Endothelial cell of umbilical vein (primary cell): ENCODE measurements at regions not wholly inside any gene's neighbourhood (a gene's known extent, or its start where the extent isn't known, plus 50 kb on each side); places are given as distances from the start of the nearest gene placed in this dataset.
A peak's percentile ranks its signal among the peaks of the same experiment; 100 is the strongest.

Experiments used
- BruUV-seq: library from RNA; stranded (reverse); fragments of 400-500 nt; replicated peaks from 2 replicates; lab custom pipeline; 2021; lab: Mats Ljungman, UMichigan
- CTCF ChIA-PET: fragments of 300-600, 350-600 bp; sonication (Branson Sonifier 250); formaldehyde crosslinking; loops from one replicate; lab custom pipeline; 2021; ENCODE audit warnings: antibody characterized with exemption, inconsistent platforms; lab: Charles Lee
- POLR2A ChIA-PET: fragments of 300-600, 350-600 bp; sonication (Branson Sonifier 250); formaldehyde crosslinking; loops from one replicate; lab custom pipeline; 2021; ENCODE audit warnings: antibody characterized with exemption, inconsistent platforms; lab: Charles Lee
- DNase-seq: peaks from one replicate; pipeline ENCODE4 v3.0.0-alpha.2; 2011; ENCODE audit warnings: low read depth, low spot score
- FAIRE-seq: peaks from 2 replicates; lab custom pipeline; 2011; peaks lifted over from hg19 to GRCh38; lab: Jason Lieb, UNC
- H2AFZ ChIP-seq: 2 replicates; pipeline ENCODE4 v1.6.0; 2012; ENCODE audit warnings: low read depth, low read length, control low read depth, inconsistent platforms
- H3K27ac ChIP-seq: 2 replicates; pipeline ENCODE4 v1.5.1; 2011; ENCODE audit warnings: low read depth, mild to moderate bottlenecking, control low read depth, low read length, moderate library complexity; ENCODE audit not compliant: insufficient read depth
- H3K27me3 ChIP-seq, 2 experiments: 2 replicates each; pipeline versions ENCODE4 v1.6.0 to v1.6.1; 2011; ENCODE audit warnings: low read length in 2 of 2, mixed read lengths in 1 of 2; ENCODE audit not compliant: control insufficient read depth in 2 of 2, insufficient read depth in 2 of 2
- H3K36me3 ChIP-seq, 2 experiments: 2 replicates in 1 of 2; 3 replicates in 1 of 2; pipeline ENCODE4 v1.5.1; 2011; ENCODE audit warnings: low read length in 2 of 2, mild to moderate bottlenecking in 1 of 2, moderate library complexity in 1 of 2; ENCODE audit not compliant: control insufficient read depth in 2 of 2, insufficient read depth in 2 of 2; ENCODE audit errors: extremely low read depth in 1 of 2
- H3K4me1 ChIP-seq: 3 replicates; pipeline ENCODE4 v1.5.1; 2011; ENCODE audit warnings: mild to moderate bottlenecking, low read length; ENCODE audit not compliant: control insufficient read depth, insufficient read depth; ENCODE audit errors: extremely low read depth
- H3K4me2 ChIP-seq: 2 replicates; pipeline ENCODE4 v1.6.1; 2011; ENCODE audit warnings: low read length, control low read depth, mixed read lengths; ENCODE audit not compliant: insufficient read depth
- H3K4me3 ChIP-seq, 3 experiments: fragments of 200-600 bp in 1 of 3; sonication (generic), shearing (Covaris generic) in 1 of 3; replicated peaks in 1 of 3; 2 replicates each; pipeline ENCODE4 v1.5.1; 2011 to 2016; ENCODE audit warnings: control low read depth in 3 of 3, low read length in 3 of 3, mild to moderate bottlenecking in 2 of 3, inconsistent platforms in 1 of 3, low read depth in 1 of 3, moderate library complexity in 1 of 3; ENCODE audit not compliant: insufficient read depth in 1 of 3
- H3K79me2 ChIP-seq: 2 replicates; pipeline ENCODE4 v1.6.0; 2012; ENCODE audit warnings: low read length, inconsistent platforms; ENCODE audit not compliant: control insufficient read depth, insufficient read depth
- H3K9ac ChIP-seq: replicated peaks from 2 replicates; pipeline ENCODE3; 2011; ENCODE audit warnings: low read length, control low read depth; ENCODE audit not compliant: insufficient read depth; ENCODE audit errors: extremely low read depth
- H3K9me1 ChIP-seq: replicated peaks from 3 replicates; pipeline ENCODE4 v1.6.0; 2011; ENCODE audit warnings: mild to moderate bottlenecking, low read length; ENCODE audit not compliant: control insufficient read depth, insufficient read depth; ENCODE audit errors: extremely low read depth
- H3K9me3 ChIP-seq: replicated peaks from 2 replicates; pipeline ENCODE4 v1.5.1; 2012; ENCODE audit warnings: low read length, inconsistent platforms; ENCODE audit not compliant: control insufficient read depth, insufficient read depth
- H4K20me1 ChIP-seq: replicated peaks from 2 replicates; pipeline ENCODE3; 2011; ENCODE audit warnings: mild to moderate bottlenecking, low read length; ENCODE audit not compliant: control insufficient read depth, insufficient read depth; ENCODE audit errors: extremely low read depth
- EZH2 ChIP-seq: IDR thresholded peaks from 2 replicates; pipeline ENCODE4 v1.6.1; 2012; ENCODE audit warnings: borderline replicate concordance, low read depth, mild to moderate bottlenecking, moderate library complexity, low read length, inconsistent platforms; ENCODE audit not compliant: severe bottlenecking
- FOS ChIP-seq: IDR thresholded peaks from 2 replicates; pipeline ENCODE4 v1.6.1; 2011; ENCODE audit warnings: mild to moderate bottlenecking, low read length, moderate library complexity, borderline replicate concordance; ENCODE audit not compliant: insufficient read depth
- GATA2 ChIP-seq: IDR thresholded peaks from 2 replicates; pipeline ENCODE4 v1.7.0; 2011; ENCODE audit warnings: low read depth, mild to moderate bottlenecking, moderate library complexity, mixed read lengths, low read length; ENCODE audit not compliant: insufficient read length, insufficient read depth
- JUN ChIP-seq: IDR thresholded peaks from 2 replicates; pipeline ENCODE4 v1.6.1; 2011; ENCODE audit warnings: borderline replicate concordance, low read depth; ENCODE audit not compliant: insufficient read length, insufficient read depth
- MYC ChIP-seq: IDR thresholded peaks from one replicate; pipeline ENCODE4 v1.6.1; 2011; ENCODE audit warnings: mild to moderate bottlenecking, low read depth, low read length
- POLR2A ChIP-seq: IDR thresholded peaks from 2 replicates; pipeline ENCODE4 v1.6.1; 2012; ENCODE audit warnings: low read depth, mild to moderate bottlenecking, control low read depth, low read length
- POLR2AphosphoS5 ChIP-seq: IDR thresholded peaks from 2 replicates; pipeline ENCODE4 v1.6.1; 2012; ENCODE audit warnings: low read depth, mild to moderate bottlenecking, control low read depth, low read length, moderate library complexity; ENCODE audit not compliant: insufficient read depth
- dilution Hi-C: fragments of 300-500 bp; cut with MboI; formaldehyde crosslinking; loops from one replicate; pipeline ENCODE4 v1.15.0; 2019; ENCODE audit warnings: low sequenced_read_pairs; ENCODE audit not compliant: extremely low pct_ligation_motif_present
- intact Hi-C: fragments of 100-400 bp; cut with micrococcal nuclease; formaldehyde crosslinking; loops from one replicate; pipeline ENCODE4 v1.10.0; 2022
- TF ChIP-seq, protein P1 (sequence below), 2 donors: IDR thresholded peaks; 1 replicate in 1 of 2; 2 replicates in 1 of 2; pipeline ENCODE4 v1.5.1; 2011; ENCODE audit warnings: low read length in 2 of 2, mild to moderate bottlenecking in 2 of 2, moderate library complexity in 2 of 2, control low read depth in 1 of 2, inconsistent platforms in 1 of 2, low read depth in 1 of 2; ENCODE audit not compliant: insufficient read depth in 1 of 2; ENCODE audit errors: extremely low read depth in 1 of 2
- TF ChIP-seq, protein P2 (sequence below): IDR thresholded peaks from 2 replicates; pipeline ENCODE4 v1.6.1; 2011; ENCODE audit not compliant: insufficient read depth, insufficient read length

DNA sequence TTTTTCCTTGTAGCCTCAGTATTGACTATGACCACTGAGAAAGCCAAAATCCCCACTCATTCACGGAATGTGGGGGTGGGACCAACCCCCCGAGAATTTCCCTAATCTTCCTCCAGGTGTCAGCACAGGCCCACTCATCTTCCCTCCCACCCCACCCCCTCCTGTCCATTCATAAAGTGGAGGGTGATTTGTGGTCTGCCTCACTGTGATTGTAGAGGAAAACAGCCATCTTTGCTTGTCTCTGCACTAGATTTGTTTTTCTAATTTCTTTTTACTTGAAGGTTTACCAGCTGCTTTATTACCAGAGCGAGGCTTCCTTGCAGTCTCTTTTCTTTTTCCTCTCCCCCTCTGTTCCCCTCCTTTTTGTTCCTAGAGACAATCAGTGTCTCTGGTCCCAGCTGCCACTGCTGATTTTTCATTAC is 171.8 kb downstream of the ICOS start:
- Histone ChIP-seq H2AFZ (peak overlapping the region; percentile 81), H3K9me1 (no peaks in the 10 kb centered on the region), H3K4me3 (no peak overlapping the region), H3K27ac (peak overlapping the region; percentile 74), H4K20me1 (no peaks in the 10 kb centered on the region), H3K79me2 (no peaks in the 10 kb centered on the region), H3K9ac (peak overlapping the region; percentile 53), H3K27me3 (no peaks in the 10 kb centered on the region), H3K9me3 (no peaks in the 10 kb centered on the region), H3K4me2 (no peak overlapping the region), H3K36me3 (no peaks in the 10 kb centered on the region), H3K4me1 (peaks cover 47% of the 10 kb centered on the region)
- peak; percentile 73 for DNase-seq
- intact Hi-C loops (loop anchor here (1.0 to 5.0 kb wide), 11 partner anchors 37 to 1839 kb away; no protein-coding TSS in a partner anchor), dilution Hi-C loops (no loop called here)
- FAIRE-seq, result peak; percentile 77
- POLR2A ChIA-PET, result no interaction called here
- no TSS peak for BruUV-seq
- CTCF ChIA-PET, result interaction anchor here (0.7 to 3.5 kb wide), 12 partner anchors 33 to 1817 kb away, joined by 3 to 36 read pairs (median 6); no protein-coding TSS in a partner anchor
- no peak for TF ChIP-seq MYC
- TF ChIP-seq, protein P1, sequence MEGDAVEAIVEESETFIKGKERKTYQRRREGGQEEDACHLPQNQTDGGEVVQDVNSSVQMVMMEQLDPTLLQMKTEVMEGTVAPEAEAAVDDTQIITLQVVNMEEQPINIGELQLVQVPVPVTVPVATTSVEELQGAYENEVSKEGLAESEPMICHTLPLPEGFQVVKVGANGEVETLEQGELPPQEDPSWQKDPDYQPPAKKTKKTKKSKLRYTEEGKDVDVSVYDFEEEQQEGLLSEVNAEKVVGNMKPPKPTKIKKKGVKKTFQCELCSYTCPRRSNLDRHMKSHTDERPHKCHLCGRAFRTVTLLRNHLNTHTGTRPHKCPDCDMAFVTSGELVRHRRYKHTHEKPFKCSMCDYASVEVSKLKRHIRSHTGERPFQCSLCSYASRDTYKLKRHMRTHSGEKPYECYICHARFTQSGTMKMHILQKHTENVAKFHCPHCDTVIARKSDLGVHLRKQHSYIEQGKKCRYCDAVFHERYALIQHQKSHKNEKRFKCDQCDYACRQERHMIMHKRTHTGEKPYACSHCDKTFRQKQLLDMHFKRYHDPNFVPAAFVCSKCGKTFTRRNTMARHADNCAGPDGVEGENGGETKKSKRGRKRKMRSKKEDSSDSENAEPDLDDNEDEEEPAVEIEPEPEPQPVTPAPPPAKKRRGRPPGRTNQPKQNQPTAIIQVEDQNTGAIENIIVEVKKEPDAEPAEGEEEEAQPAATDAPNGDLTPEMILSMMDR (IDR thresholded peaks at IDR 0.05; ENCODE audit: extremely low read depth in 1 of 2, insufficient read depth in 1 of 2, low read depth in 1 of 2, low read length in 2 of 2), result peak; percentile 25 to 59

DNA sequence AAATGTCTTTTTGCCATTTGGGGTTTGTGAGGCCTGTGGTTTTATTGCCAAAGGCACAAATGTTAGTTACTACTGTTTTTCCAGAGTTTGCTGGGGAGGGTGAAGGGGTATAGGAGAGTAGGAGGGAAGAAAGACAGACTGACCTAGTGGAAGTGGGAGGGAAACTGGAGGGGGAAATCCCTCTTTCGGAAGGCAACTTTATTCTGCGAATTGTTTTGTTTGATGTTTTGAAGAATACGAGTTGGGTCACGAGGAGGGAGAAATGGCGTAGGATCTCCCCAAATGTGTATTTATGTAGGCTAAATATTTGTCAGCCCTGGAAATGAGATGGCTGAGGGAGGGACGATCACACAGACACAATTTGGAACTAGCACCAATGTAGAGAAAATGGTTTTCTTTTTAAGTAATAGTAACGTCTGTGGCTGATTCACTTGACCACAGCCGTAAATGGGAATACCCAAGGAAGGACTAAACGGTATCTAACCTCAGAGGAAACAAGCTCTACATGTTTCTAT is 172.3 kb downstream of the ICOS start:
- intact Hi-C loops, result loop anchor here (1.0 to 5.0 kb wide), 11 partner anchors 36 to 1838 kb away; no protein-coding TSS in a partner anchor
- ChIA-PET CTCF (interaction anchor here (0.7 to 3.5 kb wide), 12 partner anchors 32 to 1817 kb away, joined by 3 to 36 read pairs (median 4); no protein-coding TSS in a partner anchor), POLR2A (interaction anchor here (2.2 kb wide), 1 partner anchor 1573 kb away, joined by 11 read pairs; the partner anchor contains the start of gene NRP2)
- no peaks in the 10 kb centered on the region for H3K79me2 ChIP-seq
- H3K9ac ChIP-seq, result peak overlapping the region; percentile 53
- no TSS peak for BruUV-seq
- H3K4me3 ChIP-seq, result no peak overlapping the region
- dilution Hi-C loops, result no loop called here
- H4K20me1 ChIP-seq, result no peaks in the 10 kb centered on the region
- peak overlapping the region; percentile 74 for H3K27ac ChIP-seq
- H3K27me3 ChIP-seq, result no peaks in the 10 kb centered on the region
- H3K9me3 ChIP-seq, result no peaks in the 10 kb centered on the region
- TF ChIP-seq POLR2AphosphoS5 (no peak), FOS (no peak), MYC (no peak), POLR2A (no peak), GATA2 (no peak), JUN (no peak), EZH2 (no peak)
- TF ChIP-seq, protein P2, sequence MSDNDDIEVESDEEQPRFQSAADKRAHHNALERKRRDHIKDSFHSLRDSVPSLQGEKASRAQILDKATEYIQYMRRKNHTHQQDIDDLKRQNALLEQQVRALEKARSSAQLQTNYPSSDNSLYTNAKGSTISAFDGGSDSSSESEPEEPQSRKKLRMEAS, result no peak
- TF ChIP-seq, protein P1 (IDR thresholded peaks at IDR 0.05; ENCODE audit: extremely low read depth in 1 of 2, insufficient read depth in 1 of 2, low read depth in 1 of 2, low read length in 2 of 2), result no peak
- H3K4me2 ChIP-seq, result peak overlapping the region; percentile 30
- no peaks in the 10 kb centered on the region for H3K9me1 ChIP-seq
- no peaks in the 10 kb centered on the region for H3K36me3 ChIP-seq
- FAIRE-seq (no peak), DNase-seq (no peak)
- H3K4me1 ChIP-seq, result peaks cover 52% of the 10 kb centered on the region
- peak overlapping the region; percentile 81 for H2AFZ ChIP-seq
